PC-9 (cell line): ENCODE measurements at regions not wholly inside any gene's neighbourhood (a gene's known extent, or its start where the extent isn't known, plus 50 kb on each side); places are given as distances from the start of the nearest gene placed in this dataset.

ENCODE experiments used
- EZH2 ChIP-seq: fragments of 200-600 bp; sonication (generic); IDR thresholded peaks from 2 replicates; pipeline ENCODE4 v1.8.0; 2017; ENCODE audit warnings: antibody characterized with exemption, low read depth
- TF ChIP-seq, protein P1 (sequence below): fragments of 200-600 bp; sonication (generic); conservative IDR thresholded peaks from 2 replicates; pipeline ENCODE4 v1.6.1; 2017; ENCODE audit warnings: mixed run types, antibody characterized with exemption, mild to moderate bottlenecking, moderate library complexity

DNA sequence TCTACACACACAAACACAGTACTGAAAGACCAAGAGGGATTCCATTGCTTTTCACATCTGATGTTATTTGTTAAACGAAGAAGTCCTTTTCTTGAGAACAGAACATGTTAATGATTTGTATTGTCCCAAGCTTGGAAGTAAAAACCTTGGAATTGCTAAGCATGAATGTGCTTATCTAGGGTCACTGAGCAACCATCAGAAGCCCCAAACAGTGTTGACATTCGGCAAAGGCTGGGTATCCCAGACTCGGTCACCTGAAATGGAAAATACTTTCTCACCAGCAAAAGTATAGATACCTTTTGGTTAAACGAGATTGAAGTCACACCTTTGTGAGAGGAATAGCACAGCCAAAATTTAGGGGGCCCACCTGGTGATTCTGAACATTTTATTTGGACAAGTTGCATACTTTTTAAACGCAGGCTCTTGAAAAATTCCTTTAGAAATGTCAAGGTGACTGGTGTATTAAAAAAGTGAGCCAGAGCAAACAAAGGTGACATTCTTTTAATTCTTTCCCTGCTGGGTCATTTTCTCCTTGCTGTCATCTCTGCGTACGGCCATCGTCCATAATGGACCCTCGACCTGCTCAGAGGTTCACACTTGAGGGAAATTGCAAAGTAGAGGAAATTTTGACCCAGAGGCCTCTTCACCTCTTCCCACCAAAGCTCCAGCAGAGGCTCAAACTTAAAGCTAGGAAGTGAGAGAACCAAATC lies 95.8 kb upstream of the FOXA2 start:
- TF ChIP-seq, protein P1, sequence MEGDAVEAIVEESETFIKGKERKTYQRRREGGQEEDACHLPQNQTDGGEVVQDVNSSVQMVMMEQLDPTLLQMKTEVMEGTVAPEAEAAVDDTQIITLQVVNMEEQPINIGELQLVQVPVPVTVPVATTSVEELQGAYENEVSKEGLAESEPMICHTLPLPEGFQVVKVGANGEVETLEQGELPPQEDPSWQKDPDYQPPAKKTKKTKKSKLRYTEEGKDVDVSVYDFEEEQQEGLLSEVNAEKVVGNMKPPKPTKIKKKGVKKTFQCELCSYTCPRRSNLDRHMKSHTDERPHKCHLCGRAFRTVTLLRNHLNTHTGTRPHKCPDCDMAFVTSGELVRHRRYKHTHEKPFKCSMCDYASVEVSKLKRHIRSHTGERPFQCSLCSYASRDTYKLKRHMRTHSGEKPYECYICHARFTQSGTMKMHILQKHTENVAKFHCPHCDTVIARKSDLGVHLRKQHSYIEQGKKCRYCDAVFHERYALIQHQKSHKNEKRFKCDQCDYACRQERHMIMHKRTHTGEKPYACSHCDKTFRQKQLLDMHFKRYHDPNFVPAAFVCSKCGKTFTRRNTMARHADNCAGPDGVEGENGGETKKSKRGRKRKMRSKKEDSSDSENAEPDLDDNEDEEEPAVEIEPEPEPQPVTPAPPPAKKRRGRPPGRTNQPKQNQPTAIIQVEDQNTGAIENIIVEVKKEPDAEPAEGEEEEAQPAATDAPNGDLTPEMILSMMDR = no peak
- TF ChIP-seq EZH2 = no peak
